Globus pallidus (tissue), 1 donor: ENCODE measurements at regions not wholly inside any gene's neighbourhood (a gene's known extent, or its start where the extent isn't known, plus 50 kb on each side); places are given as distances from the start of the nearest gene placed in this dataset.

Source experiments
- DNase-seq: peaks from one replicate; pipeline ENCODE4 v3.0.0-alpha.2; 2015; ENCODE audit warnings: low spot score

DNA sequence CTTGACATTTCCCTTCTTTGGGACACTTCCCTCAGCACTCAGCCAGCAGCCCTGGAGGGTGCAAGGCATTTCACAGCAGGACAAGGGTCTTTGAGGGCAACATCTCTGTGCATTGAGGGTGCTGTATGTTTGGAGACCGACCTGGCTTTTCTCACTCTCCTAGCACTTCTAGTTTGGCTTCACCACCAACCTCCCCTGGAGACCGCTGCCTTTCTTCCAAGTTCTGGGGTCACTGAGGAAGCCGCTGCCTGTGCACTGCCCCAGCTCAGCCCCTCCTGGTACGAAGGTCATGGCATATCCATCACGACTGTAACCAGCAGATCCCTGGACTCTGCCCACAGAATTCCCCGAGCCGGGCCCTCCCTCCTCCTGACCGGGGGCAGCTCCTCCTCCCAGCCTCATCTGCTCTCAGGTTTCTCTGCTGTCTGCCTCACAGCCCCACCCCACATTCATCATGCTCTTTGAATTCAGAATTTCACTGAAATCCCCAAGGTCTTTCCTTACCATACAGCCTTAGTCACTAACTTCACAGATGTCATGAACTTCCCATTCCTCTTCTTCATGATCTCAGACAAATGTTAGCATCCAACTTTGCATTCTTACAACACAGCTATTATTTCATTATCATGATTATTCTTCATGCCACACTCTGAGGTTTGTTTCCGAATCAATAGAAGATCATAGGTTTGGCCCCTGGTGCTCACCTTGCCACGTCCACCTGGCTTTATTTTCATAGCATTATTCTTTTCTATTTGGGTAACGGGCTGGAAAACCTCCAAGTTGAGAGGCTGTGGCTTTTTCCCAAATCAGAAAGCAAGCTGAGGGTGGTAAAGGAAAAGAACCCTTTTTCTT lies 113.0 kb upstream of the COPS8 start:
- no peak for DNase-seq

DNA sequence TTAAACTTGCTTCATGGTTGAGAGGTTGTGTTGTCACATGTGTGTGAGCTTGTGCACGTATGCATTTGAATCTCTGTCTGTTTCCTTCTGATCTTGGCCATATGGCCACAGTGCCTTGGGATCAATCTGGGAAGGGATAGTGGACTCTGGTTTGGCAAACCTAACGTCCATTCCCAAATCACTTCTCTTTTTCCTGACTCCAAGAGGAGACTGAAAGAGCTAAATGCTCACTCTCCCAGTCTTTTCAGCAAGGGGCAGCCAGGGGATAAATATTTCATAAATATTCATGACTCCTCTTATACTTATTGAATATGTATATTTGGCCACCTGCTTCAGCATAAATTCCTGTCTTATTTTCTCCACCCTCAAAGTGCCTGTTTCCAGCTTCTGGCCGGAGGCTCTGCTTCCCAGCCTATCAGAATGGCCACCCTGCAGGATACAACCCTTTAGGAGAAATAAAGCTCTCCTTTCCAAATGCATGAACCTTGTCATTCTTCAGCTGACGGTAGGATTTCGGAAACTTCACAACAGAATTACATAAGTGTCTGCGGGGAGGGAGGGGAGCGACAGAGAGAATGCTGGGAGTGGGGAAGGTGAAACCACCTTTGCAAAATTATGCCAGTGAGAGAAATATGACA lies 112.2 kb upstream of the COPS8 start:
- DNase-seq = no peak

DNA sequence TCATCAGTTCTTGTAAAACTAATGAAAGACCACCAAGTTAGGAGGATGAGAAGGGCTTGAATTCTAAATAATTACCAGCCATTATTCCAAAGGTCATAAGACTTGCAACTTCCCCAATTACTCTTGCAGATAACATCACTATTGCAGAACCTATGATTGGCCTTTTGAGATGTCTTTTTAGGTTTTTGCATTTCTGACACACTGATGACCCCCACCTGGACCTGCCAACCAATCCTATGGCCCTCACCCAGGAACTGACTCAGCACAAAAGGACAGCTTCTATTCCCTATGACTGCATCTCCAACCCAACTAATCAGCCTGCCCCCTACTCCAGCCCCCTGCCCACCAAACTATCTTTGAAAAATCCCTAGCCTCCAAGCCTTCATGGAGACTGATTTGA lies 111.5 kb upstream of the COPS8 start:
- no peak for DNase-seq

DNA sequence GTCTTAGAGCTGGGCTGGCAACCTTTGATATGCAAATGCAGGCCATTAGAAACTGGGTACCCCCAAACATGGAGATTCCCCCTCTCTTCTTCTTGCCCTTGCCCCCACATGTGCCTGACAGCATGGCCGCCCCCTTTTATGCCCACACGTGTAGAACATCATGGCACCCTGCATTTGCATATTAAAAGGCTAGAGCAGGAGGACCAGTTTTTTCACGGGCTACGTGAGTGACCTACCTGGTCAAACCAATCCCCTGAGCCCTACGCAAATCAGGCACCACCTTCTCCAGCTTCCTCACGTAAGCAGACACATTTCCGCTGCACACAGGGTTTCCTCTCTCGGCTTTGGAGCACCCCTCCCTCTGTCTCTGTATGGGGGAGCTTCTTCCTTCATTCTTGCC lies 110.9 kb upstream of the COPS8 start:
- DNase-seq = no peak

DNA sequence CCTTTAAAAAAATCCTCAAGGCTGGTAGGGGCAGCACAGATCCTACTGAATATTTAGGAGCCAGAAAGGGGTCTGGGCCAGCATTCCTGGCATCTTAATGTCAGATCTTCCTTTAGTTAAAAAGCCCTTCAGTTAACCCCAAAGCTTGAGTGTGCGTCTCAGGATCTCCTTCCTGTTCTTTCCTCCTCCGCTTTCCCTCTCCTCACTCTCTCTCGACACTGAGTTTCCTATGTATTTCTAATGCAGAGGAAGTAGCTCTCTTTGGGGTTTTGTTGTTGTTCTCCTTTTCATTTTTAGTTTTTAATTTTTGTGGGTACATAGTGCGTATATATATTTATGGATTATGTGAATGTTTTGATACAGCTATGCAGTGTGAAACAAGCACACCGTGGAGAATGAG lies 109.9 kb upstream of the COPS8 start:
- DNase-seq = no peak

DNA sequence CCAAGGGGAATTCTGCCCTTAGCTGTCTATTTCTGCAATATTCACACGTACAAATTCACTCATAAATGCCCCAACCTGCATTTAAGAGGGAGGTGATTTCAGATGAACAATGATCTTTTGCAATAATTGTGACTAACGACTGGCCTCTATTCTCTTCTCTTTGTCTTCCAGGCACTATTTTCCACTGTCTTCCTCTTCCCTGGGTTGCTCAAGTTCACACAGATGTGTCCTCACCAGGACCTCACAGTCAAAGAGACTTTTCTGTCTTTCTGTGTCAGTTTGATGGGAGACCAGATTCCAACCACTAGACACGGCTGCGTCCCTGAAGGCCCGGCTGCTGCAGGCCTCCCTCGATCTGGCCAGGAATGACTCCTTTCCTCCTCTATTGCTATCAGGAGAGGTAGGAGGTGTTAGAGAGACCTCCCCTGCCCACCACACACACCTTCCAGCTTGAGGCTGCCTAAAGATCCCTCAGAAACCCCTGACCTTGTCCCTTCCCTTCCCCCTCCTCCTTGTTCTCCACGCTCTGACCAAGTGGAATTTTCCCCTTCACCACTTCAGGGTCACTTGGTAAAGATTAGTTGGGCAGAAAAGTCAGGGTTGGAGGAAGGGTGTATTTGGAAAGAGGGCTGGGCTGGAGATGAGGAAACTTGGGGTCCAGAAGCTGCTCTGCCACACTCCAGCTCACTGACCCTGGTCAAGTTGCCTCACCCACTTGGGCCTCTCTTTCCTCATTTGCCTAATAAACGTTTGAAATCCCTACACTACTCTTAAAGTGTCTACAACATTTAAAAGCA lies 109.2 kb upstream of the COPS8 start:
- no peak for DNase-seq

DNA sequence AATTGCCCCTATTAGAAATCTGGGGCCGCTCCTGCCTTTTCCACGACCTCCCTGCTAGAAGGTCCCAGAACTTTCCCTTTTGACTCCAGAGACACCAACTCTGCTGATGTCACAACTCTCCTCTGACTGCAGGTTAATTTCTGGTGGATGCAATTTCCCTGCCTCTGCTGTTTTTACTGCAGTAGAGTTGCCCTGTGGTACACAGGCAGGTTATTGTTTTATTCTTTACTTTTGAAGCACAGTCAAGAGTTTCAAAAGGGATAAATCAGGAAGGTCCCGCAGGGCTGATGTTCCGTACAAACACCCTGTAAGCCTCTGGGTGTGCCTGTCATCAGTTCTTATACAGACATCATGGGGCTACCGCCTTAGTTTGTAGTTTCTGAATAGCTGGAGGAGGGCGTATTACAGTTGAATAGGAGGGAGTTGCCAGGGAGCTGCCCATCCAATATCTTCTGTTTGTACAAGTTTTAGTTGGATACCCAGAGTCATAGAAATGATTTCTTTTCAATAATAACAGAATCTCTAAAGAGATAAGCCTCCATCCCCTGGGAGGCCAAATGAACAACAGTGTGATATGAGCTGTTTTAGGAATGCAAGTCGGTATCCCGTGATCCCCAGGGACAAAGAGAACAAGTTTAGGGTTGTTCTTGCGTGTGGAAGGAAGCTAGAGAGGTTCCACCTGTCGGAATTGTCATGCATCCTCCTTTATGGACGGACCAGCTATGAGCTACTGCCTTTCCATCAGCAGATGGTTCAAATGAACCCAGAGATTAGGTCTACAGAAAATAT lies 108.4 kb upstream of the COPS8 start:
- DNase-seq = no peak

DNA sequence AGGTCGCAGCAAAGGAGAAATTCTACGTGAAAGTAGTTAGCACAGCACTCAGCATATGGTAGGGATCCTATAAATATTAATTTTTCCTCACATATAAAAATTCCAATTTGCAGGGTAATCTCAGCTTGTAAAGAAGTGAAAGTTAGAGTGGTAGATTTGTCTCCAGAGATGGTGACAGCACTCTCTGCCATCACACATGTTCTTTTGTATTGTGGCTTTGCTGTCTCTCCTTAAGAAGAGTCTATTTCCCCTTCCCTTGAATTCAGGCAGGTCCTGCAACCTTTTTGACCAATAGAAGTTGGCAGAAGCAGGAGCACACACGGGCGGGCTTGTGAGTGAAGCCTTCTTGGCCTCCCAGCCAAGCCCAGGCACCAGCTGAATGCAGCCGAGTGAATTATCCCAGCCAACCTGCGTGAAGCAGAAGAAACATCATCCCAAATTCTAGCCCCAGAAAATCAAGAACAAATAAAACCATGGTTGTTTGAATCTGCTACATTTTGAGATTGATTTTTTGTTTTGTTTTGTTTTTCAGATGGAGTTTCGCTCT lies 107.8 kb upstream of the COPS8 start:
- no peak for DNase-seq

DNA sequence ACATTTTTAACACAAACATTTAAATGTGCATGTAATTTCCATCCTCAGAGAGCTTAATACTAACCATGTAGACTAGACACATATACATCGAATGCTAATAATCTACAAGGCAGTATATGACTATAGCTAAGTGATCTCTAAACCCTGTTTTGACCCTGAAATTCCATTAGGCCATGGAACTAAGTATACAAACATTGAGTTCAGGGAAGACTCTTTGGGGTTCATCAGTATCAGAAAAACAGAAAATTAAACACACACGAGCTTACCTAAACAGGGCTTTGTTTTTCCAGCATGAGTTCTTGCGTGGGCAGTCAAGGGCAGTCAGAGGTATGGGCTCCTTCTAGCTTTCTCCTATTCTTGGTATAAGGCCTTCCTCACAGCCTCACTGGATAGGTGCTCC lies 106.0 kb upstream of the COPS8 start:
- DNase-seq = no peak

DNA sequence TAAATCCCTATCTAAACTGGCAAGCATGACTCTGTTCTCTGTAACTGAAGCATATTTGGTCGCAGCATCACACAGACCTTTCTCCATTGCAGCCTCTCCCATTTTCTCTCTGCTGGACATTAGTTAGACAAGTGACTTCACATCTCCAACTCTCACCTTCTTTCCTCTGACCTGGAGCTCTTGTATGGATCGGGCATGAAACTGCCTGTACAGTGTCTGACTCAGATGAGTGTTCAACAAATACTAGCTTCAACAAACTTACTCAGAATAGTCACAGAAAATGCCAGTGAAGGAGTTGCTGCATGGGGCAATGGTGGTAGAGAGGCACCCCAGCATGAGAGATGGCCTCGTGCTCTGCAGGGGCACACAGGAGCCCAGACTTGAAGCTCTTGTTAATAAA lies 104.7 kb upstream of the COPS8 start:
- DNase-seq = no peak

DNA sequence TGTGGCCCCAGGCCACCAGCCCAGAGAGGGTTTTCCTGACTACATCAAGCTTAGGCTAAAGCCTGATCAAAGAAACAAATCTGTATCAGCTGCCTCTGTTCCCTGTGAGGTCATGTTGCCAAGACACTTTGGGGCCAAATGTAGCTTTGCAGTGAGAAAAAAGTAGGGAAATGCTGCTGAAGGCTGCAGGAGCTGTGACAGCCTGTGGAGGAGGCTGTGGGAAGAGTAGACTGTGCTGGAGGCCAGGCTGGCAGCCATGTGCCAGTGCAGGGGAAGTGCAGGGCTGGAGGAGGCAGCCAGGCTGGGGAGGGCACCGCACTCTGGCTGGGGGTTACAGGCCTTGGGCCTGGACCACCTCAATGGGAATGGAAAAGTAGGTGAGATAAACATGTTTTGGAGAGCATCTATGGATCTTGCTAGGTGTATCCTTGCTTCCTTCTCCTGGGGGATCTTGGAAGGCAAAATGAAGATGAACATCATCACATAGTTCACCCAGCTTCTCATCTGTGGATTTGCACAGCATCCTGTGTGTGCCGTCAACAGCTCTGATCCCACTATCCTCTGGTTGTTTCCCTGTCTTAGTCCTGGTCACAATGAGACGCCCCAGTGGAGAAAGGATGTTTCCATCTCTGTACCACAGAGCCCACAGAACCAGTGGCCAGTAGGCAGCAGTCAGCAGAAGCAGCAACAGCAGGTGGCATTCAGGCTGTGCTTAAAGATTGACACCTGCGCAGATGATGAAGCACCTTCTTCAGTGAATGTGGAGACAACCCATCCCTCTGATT lies 103.8 kb upstream of the COPS8 start:
- no peak for DNase-seq

DNA sequence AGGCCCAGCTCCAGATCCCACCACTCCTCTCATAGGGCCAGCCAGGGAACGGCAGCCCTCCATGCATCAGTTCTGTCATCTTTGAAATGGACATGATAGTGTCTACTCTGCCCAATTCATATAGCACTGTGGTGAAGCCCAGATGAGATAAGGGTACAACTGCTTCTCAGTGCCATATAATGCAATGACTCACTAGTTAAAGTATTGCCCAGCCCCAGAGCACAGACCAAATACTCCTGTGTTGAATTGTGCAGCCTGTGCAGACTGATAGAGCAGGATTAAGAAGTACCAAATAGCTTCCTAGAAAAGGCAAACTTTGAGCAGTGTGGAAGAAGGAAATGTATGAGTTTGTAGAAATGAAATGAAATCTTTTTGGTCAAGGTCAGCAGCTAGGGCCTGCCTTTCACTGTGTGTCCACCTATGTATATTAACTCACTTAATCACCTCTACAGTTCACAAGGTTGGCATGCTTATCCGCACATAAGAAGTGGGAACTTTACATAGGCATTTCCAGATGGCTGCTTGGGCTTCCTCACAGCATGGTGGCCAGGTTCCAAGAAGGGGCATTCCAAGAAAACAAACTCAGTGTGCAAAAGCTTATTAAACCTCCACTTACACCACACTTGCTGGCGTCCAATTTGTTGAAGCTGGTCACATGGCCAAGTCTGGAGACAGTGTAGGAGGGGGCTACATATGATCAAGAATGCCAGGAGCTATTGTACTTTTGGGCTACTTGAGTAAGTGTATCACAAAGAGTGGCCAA lies 102.8 kb upstream of the COPS8 start:
- no peak for DNase-seq

DNA sequence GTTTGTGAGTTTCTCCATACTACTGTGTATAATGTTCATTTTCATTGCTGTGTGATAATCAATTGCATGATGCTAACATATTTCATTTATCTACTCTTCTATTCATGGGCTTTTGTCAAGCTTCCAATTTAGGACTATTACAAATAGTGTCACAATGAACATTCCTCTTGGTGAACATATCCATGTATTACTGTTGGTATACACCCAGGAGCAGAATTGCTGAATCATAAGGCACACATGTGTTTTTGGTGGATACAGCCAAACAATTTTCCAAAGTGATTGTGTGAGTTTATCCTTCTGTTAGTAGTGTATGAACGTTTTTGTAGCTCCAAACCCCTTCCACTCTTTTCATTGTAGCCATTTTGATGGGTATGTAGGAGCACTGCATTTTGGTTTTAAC lies 101.6 kb upstream of the COPS8 start:
- DNase-seq = no peak

DNA sequence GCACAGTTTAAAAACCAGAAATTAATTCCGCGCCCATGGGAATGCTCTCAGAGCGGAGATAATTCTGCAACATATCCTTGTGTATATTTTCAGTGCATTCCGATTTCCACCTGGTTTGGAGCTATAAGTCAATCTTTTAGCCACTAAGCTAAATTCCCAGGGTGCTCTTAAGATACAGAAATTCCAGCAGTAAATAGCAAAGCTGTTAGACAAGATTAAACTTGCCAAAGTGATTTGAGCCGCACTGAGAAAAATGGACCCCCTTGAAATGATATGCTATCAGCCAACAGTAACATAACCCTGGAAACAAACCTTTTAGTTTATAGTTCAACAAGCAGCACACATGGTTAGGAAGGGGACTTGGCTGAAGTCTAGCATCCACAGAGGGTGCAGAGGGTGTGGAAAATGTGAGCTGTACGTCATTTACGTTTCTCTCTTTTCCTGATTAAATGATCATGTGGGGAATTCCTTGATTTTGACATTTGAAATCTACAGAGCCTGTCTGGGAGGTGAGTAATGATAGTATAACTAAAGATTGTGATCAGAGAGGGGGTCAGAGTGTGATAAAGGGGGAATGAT lies 99.8 kb upstream of the COPS8 start:
- DNase-seq = no peak

DNA sequence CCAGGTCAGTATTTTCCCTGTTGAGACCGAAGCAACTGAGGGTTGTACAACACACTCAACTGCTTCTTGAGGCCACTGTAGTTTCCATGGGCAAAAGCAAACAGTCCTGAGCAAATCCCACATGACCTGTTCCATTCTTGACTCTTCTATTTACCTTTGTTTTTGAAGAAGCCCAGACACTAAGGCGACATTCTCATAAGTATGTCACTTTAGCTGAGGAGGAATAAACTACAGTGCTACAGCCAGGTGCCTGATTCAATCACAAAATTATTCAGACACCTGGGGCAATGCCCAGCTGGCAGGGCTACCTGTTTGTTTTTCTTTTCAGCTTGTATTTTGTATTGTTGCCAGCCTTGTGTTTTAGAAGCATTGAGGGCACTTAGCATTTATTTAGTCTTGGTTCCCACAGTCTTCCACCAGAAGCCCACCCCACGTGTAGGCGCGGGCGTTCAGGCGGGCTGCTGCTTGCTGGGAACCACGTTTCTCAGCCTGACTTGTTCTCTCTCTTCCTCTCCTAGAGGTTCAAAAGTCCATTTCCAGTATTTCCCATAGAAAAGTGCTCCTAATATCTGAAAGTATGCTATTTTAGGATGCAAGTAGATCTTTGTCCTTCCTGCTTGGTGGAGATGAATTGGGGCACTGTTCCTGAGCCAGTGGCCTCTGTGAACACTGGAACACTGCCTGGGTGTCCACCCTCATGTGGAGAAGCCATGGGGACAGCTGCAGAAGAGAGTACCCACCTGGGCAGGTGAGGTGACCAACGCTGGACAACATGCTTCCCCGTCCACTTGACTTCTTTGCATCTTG lies 99.0 kb upstream of the COPS8 start:
- no peak for DNase-seq

DNA sequence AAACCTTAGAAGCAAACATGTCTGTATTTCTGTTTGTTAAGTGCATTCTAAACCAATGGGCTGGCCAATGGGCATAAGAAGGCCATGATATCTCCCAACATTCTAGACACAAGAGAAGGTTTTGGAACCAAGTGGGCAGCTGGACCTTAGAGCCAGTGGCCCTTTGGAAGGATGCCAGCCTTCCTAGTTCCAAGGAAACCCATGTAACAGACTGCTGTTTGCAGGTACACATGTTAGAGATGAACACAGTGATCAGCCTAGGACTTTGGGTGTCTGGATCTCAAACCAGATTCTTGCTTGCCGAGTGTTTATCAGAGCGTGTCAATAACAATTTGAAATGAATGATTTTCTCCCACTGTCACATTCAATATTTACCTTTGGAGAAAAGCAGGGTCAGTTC lies 97.5 kb upstream of the COPS8 start:
- DNase-seq = no peak

DNA sequence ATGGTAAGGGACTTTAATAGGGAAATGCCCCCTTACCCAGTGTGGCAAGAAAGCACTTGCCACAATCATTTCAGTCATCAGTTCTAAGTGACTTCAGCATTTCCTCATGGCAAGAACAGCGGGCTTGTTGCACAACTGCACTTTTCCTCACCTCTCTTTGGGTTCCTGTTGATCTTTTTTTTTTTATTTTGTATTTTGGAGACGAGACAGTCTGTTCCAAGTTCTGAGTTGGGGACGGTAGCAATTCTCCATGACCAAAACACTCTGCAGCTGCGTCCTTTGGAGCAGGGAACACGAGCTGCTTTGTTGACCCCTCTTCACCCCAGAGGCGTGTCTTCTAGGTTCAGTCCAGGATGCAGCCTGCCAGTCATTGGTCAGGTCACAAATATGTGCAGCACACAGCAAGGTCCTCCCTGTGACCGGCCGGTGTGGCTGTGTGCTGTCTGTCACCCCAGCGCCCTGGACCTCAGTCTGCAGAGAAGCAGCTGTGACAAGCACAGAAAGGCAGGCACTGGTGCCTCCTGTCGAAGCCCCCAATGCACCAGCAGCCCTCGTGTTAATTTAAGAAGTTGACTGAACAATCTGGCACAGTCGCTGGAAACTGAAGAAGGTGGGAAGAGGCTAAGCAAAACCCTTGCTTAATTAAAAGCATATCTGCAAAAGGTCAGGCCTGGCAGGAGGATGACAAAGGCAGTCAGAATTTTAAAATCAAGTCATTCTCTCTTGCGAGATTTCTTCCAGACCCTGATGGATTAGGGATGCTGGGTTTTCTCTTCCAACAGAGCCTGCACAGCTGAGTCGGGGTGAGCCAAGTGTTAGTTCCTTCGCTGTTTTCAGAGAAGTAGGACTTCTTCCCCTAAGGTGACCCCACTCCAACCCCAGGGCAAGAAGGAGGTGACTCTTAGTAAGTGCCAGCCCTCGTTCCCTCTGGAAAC lies 96.7 kb upstream of the COPS8 start:
- DNase-seq = no peak

DNA sequence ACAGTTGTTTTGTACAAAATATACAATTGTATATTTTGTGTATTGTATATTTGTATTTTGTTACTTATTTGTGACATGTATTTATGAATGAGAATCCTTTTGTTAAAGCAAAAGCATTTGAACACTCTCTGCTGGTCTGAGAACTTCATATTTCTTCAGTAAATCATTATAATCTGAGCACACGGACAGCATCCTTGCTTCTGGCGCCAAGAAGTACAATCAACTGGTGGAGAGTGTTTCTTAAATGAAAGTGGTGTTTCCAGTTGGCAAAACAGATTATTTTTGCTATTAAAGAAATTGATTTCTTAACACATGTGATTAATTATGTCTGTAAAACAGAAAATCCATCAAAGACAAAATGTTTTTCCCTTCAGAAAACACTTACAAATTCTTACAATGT lies 95.1 kb upstream of the COPS8 start:
- DNase-seq = no peak
